HG02623 (cell line): ENCODE measurements at regions not wholly inside any gene's neighbourhood (a gene's known extent, or its start where the extent isn't known, plus 50 kb on each side); places are given as distances from the start of the nearest gene placed in this dataset.

ENCODE experiments used
- ATAC-seq: cut with Tn5 transposase; IDR thresholded peaks from one replicate; pipeline ENCODE4 v1.9.1; 2021; ENCODE audit warnings: moderate library complexity; ENCODE audit not compliant: unreplicated experiment

- ATAC-seq, result no peak
Measured at GRCh38 chr10:90440870-90441269, 417.0 kb downstream of the HTR7 start.

DNA sequence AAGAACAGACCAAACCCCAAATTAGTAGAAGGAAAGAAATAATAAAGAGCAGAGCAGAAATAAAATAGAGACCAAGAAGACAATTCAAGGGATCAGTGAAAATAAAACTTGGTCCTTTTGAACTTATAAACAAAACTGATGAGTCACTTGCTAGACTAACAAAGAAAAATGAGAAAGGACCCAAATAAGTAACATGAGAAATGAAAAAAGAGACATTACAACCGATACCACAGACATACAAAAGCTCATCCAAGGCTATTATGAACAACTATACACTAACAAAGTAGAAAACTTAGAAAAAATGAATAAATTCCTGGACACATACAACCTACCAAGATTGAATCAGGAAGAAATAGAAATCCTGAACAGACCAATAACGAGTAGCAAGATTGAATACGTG, 414.5 kb downstream of the HTR7 start:
- no peak for ATAC-seq

GRCh38 chr10:90447831-90448230, 410.0 kb downstream of the HTR7 start:
- no peak for ATAC-seq

GRCh38 chr10:90450797-90451196, 407.0 kb downstream of the HTR7 start:
- ATAC-seq, result no peak

GRCh38 chr10:90451283-90451682, 406.6 kb downstream of the HTR7 start:
- ATAC-seq, result no peak

- ATAC-seq, result no peak
Measured at GRCh38 chr10:90458054-90458453, 399.8 kb downstream of the HTR7 start.

GRCh38 chr10:90458571-90458970, 399.3 kb downstream of the HTR7 start:
- no peak for ATAC-seq

GRCh38 chr10:90461437-90462155, 396.2 kb downstream of the HTR7 start:
- ATAC-seq, result no peak

GRCh38 chr10:90462749-90463470, 394.9 kb downstream of the HTR7 start:
- no peak for ATAC-seq

GRCh38 chr10:90464329-90464728, 393.5 kb downstream of the HTR7 start:
- ATAC-seq, result no peak

DNA sequence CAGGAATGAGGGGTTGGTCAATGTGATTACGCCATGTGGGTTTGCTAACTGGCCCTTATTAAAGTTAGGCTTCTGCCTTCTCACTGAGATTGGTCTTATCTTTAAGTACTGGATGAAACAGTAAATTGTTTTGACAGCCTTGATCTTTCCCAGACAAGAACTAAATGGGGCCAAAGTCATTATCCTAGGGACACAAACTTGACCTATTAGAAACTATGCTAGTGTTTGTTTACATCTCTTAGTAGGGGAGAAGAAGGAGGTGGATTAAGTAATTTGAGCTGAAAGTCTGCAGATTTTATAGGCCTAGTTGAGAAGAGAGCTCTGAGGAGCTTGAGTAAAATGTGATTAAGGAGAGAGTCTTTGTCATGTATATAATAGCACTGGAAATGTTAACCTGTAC, 386.9 kb downstream of the HTR7 start:
- ATAC-seq, result no peak

- ATAC-seq, result no peak
Measured at GRCh38 chr10:90480466-90480865, 377.4 kb downstream of the HTR7 start.

DNA sequence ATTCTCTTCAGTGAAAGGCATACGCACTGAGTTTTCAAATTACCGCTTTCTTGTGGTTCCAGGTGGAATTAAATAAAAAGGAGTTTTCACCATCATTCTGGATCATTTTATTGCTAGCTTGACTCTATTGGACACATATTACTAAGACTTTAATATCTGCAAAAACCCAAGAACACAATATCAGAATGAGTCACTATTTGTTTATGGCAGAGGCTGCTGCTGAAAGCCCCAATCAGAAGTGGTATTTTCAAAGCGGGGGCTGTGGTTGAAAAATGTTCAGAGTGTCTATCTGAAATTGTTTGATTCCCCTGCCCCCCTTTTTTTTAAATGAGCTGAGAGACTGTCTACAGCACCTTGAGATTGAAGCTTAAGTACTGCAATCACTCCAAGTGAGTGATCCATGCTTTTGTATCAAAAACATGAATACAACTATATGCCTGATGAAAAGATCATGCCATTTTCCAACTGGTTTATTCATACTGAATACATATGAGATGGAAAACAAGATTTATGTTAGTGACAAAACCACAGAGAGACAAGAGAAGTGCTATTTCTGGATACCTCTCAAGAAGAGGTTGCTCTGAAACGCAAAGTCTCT, 376.4 kb downstream of the HTR7 start:
- no peak for ATAC-seq

GRCh38 chr10:90484518-90484917, 373.3 kb downstream of the HTR7 start:
- no peak for ATAC-seq

DNA sequence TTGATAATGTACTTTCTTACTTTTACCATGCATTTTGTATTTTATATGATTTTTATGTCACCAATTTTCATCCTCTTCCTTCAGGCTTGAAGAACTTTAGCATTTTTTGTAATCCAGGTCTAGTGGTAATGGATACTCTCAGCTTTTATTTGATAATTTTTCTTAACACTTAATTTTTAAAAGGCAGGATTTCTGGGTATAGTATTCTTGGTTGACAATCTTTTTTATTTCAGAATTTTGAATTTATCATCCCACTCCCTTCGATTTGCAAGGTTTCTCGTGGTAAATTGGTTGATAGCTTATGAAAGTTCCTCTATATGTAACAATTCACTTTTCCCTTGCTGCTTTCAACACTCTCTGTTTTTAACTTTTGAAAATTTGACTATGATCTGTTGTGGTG, 363.7 kb downstream of the HTR7 start:
- no peak for ATAC-seq

DNA sequence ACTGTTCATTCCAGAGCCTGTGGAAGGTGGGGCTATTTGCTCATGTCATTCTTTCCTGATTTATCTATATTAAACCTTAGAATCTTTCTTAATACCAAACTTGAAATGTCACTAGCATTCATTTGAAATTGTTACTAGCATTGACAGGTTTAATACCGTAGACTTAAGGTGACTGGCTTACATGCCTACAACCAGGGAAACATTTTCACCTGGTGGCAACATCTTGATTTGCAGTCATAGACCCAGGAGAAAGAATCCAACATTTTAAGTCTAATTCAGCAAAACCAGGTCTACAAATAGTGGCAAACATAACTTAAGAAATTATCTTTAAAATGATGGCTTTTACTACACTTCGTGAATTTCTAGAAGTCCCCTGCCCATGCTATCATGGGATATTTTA, 353.7 kb downstream of the HTR7 start:
- ATAC-seq, result no peak

- no peak for ATAC-seq
Measured at GRCh38 chr10:90526721-90527120, 331.1 kb downstream of the HTR7 start.

DNA sequence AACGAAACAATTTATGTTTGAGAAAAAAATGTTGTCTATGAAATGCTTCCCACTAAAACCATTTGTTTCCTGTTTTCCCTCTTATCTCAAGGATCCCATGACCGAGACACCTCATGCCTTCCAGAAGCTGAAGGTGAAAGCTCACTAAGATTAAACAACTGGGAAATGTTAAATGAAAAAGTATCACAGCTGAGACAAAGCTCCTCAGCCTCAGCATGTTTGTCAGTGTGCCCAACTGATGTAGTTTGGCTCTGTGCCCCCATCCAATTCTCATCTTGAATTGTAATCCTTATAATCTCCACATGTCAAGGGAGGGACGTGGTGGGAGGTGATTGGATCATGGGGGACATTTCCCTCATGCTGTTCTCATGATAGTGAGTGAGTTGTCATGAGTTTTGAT, 327.3 kb downstream of the HTR7 start:
- no peak for ATAC-seq

- ATAC-seq, result no peak
Measured at GRCh38 chr10:90557385-90557784, 300.5 kb downstream of the HTR7 start.

- ATAC-seq, result no peak
Measured at GRCh38 chr10:90560331-90560730, 297.5 kb downstream of the HTR7 start.

GRCh38 chr10:90561666-90562065, 296.2 kb downstream of the HTR7 start:
- ATAC-seq, result no peak
